Activated naive CD4-positive, alpha-beta T cell treated with anti-CD3 and anti-CD28 coated beads, Interleukin-2, amount 50 U/mL, for 24 hours (primary cell): ENCODE measurements at regions not wholly inside any gene's neighbourhood (a gene's known extent, or its start where the extent isn't known, plus 50 kb on each side); places are given as distances from the start of the nearest gene placed in this dataset.

ENCODE experiments used
- H3K27ac Mint-ChIP-seq: one replicate; pipeline ENCODE4 v1.8.0; 2021; ENCODE audit warnings: mild to moderate bottlenecking, mixed read lengths
- H3K27me3 Mint-ChIP-seq: one replicate; pipeline ENCODE4 v1.8.0; 2021; ENCODE audit warnings: mixed read lengths
- H3K36me3 Mint-ChIP-seq: one replicate; pipeline ENCODE4 v1.8.0; 2021; ENCODE audit warnings: mixed read lengths
- H3K4me1 Mint-ChIP-seq: one replicate; pipeline ENCODE4 v1.8.0; 2021; ENCODE audit warnings: mixed read lengths
- H3K4me3 Mint-ChIP-seq: one replicate; pipeline ENCODE4 v1.8.0; 2021; ENCODE audit warnings: mild to moderate bottlenecking, mixed read lengths
- H3K9me3 Mint-ChIP-seq: one replicate; pipeline ENCODE4 v1.8.0; 2021; ENCODE audit warnings: mixed read lengths

GRCh38 chr10:33813871-33814270 is 479.4 kb upstream of the NRP1 start:
- no peaks in the 10 kb centered on the region for H3K36me3 Mint-ChIP-seq
- H3K9me3 Mint-ChIP-seq, result no peaks in the 10 kb centered on the region
- peaks cover 4% of the 10 kb centered on the region for H3K4me1 Mint-ChIP-seq
- no peaks in the 10 kb centered on the region for H3K27me3 Mint-ChIP-seq
- H3K27ac Mint-ChIP-seq, result no peak overlapping the region
- H3K4me3 Mint-ChIP-seq, result no peak overlapping the region

GRCh38 chr10:33813415-33813814 is 478.9 kb upstream of the NRP1 start:
- no peak overlapping the region for H3K27ac Mint-ChIP-seq
- H3K9me3 Mint-ChIP-seq, result no peaks in the 10 kb centered on the region
- no peaks in the 10 kb centered on the region for H3K36me3 Mint-ChIP-seq
- peaks cover 2% of the 10 kb centered on the region for H3K27me3 Mint-ChIP-seq
- H3K4me1 Mint-ChIP-seq, result peaks cover 4% of the 10 kb centered on the region
- H3K4me3 Mint-ChIP-seq, result no peak overlapping the region

- Mint-ChIP-seq H3K36me3 (no peaks in the 10 kb centered on the region), H3K27me3 (peaks cover 2% of the 10 kb centered on the region), H3K4me1 (peaks cover 4% of the 10 kb centered on the region), H3K27ac (no peak overlapping the region), H3K4me3 (no peak overlapping the region), H3K9me3 (no peaks in the 10 kb centered on the region)
Measured at GRCh38 chr10:33812586-33812985, 478.1 kb upstream of the NRP1 start.

- Mint-ChIP-seq H3K9me3 (no peaks in the 10 kb centered on the region), H3K36me3 (no peaks in the 10 kb centered on the region), H3K4me3 (no peak overlapping the region), H3K27ac (peak overlapping the region; percentile 35), H3K4me1 (peaks cover 4% of the 10 kb centered on the region), H3K27me3 (peaks cover 2% of the 10 kb centered on the region)
Measured at GRCh38 chr10:33810986-33811385, 476.5 kb upstream of the NRP1 start.

GRCh38 chr10:33809732-33810131 is 475.3 kb upstream of the NRP1 start:
- no peaks in the 10 kb centered on the region for H3K36me3 Mint-ChIP-seq
- no peak overlapping the region for H3K27ac Mint-ChIP-seq
- no peak overlapping the region for H3K4me3 Mint-ChIP-seq
- peaks cover 2% of the 10 kb centered on the region for H3K27me3 Mint-ChIP-seq
- no peaks in the 10 kb centered on the region for H3K9me3 Mint-ChIP-seq
- H3K4me1 Mint-ChIP-seq, result no peaks in the 10 kb centered on the region

- Mint-ChIP-seq H3K27ac (no peak overlapping the region), H3K27me3 (peaks cover 2% of the 10 kb centered on the region), H3K4me1 (no peaks in the 10 kb centered on the region)
Measured at GRCh38 chr10:33808475-33808874, 474.0 kb upstream of the NRP1 start.

GRCh38 chr10:33807531-33808359 is 473.3 kb upstream of the NRP1 start:
- no peak overlapping the region for H3K27ac Mint-ChIP-seq
- H3K36me3 Mint-ChIP-seq, result no peaks in the 10 kb centered on the region
- no peaks in the 10 kb centered on the region for H3K9me3 Mint-ChIP-seq
- no peak overlapping the region for H3K4me3 Mint-ChIP-seq
- no peaks in the 10 kb centered on the region for H3K4me1 Mint-ChIP-seq
- peaks cover 2% of the 10 kb centered on the region for H3K27me3 Mint-ChIP-seq

More at GRCh38 chr10:33808475-33808874, 474.0 kb upstream of the NRP1 start:
- no peaks in the 10 kb centered on the region for H3K9me3 Mint-ChIP-seq
- H3K4me3 Mint-ChIP-seq, result no peak overlapping the region
- H3K36me3 Mint-ChIP-seq, result no peaks in the 10 kb centered on the region

- no peak overlapping the region for H3K27ac Mint-ChIP-seq
- H3K4me3 Mint-ChIP-seq, result no peak overlapping the region
- no peaks in the 10 kb centered on the region for H3K9me3 Mint-ChIP-seq
- H3K36me3 Mint-ChIP-seq, result no peaks in the 10 kb centered on the region
- peaks cover 2% of the 10 kb centered on the region for H3K27me3 Mint-ChIP-seq
- no peaks in the 10 kb centered on the region for H3K4me1 Mint-ChIP-seq
Measured at GRCh38 chr10:33805831-33806230, 471.4 kb upstream of the NRP1 start.

- H3K36me3 Mint-ChIP-seq, result no peaks in the 10 kb centered on the region
- peaks cover 2% of the 10 kb centered on the region for H3K27me3 Mint-ChIP-seq
- H3K4me1 Mint-ChIP-seq, result no peaks in the 10 kb centered on the region
- no peak overlapping the region for H3K4me3 Mint-ChIP-seq
- H3K27ac Mint-ChIP-seq, result no peak overlapping the region
- no peaks in the 10 kb centered on the region for H3K9me3 Mint-ChIP-seq
Measured at GRCh38 chr10:33804584-33804983, 470.1 kb upstream of the NRP1 start.

GRCh38 chr10:33803248-33803647 is 468.8 kb upstream of the NRP1 start:
- H3K4me3 Mint-ChIP-seq, result no peak overlapping the region
- no peak overlapping the region for H3K27ac Mint-ChIP-seq
- no peaks in the 10 kb centered on the region for H3K36me3 Mint-ChIP-seq
- H3K4me1 Mint-ChIP-seq, result no peaks in the 10 kb centered on the region
- H3K27me3 Mint-ChIP-seq, result no peaks in the 10 kb centered on the region
- no peaks in the 10 kb centered on the region for H3K9me3 Mint-ChIP-seq

GRCh38 chr10:33802566-33802965 is 468.1 kb upstream of the NRP1 start:
- Mint-ChIP-seq H3K36me3 (no peaks in the 10 kb centered on the region), H3K4me3 (no peak overlapping the region), H3K27me3 (no peaks in the 10 kb centered on the region), H3K27ac (no peak overlapping the region), H3K9me3 (no peaks in the 10 kb centered on the region), H3K4me1 (no peaks in the 10 kb centered on the region)

- Mint-ChIP-seq H3K9me3 (no peaks in the 10 kb centered on the region), H3K4me1 (no peaks in the 10 kb centered on the region), H3K27me3 (no peaks in the 10 kb centered on the region), H3K27ac (no peak overlapping the region), H3K36me3 (no peaks in the 10 kb centered on the region), H3K4me3 (no peak overlapping the region)
Measured at GRCh38 chr10:33801705-33802104, 467.2 kb upstream of the NRP1 start.

GRCh38 chr10:33800986-33801385 is 466.5 kb upstream of the NRP1 start:
- H3K27me3 Mint-ChIP-seq, result no peaks in the 10 kb centered on the region
- H3K36me3 Mint-ChIP-seq, result no peaks in the 10 kb centered on the region
- no peaks in the 10 kb centered on the region for H3K4me1 Mint-ChIP-seq
- no peak overlapping the region for H3K27ac Mint-ChIP-seq
- H3K4me3 Mint-ChIP-seq, result no peak overlapping the region
- H3K9me3 Mint-ChIP-seq, result no peaks in the 10 kb centered on the region

GRCh38 chr10:33800545-33800944 is 466.1 kb upstream of the NRP1 start:
- no peak overlapping the region for H3K27ac Mint-ChIP-seq
- H3K9me3 Mint-ChIP-seq, result no peaks in the 10 kb centered on the region
- H3K27me3 Mint-ChIP-seq, result no peaks in the 10 kb centered on the region
- H3K4me1 Mint-ChIP-seq, result no peaks in the 10 kb centered on the region
- no peaks in the 10 kb centered on the region for H3K36me3 Mint-ChIP-seq
- no peak overlapping the region for H3K4me3 Mint-ChIP-seq

- H3K27ac Mint-ChIP-seq, result no peak overlapping the region
- H3K27me3 Mint-ChIP-seq, result no peaks in the 10 kb centered on the region
- H3K4me3 Mint-ChIP-seq, result no peak overlapping the region
- H3K36me3 Mint-ChIP-seq, result no peaks in the 10 kb centered on the region
- no peaks in the 10 kb centered on the region for H3K4me1 Mint-ChIP-seq
- no peaks in the 10 kb centered on the region for H3K9me3 Mint-ChIP-seq
Measured at GRCh38 chr10:33799944-33800323, 465.5 kb upstream of the NRP1 start.

GRCh38 chr10:33799281-33799943 is 464.9 kb upstream of the NRP1 start:
- no peak overlapping the region for H3K4me3 Mint-ChIP-seq
- no peaks in the 10 kb centered on the region for H3K4me1 Mint-ChIP-seq
- no peaks in the 10 kb centered on the region for H3K27me3 Mint-ChIP-seq
- no peaks in the 10 kb centered on the region for H3K36me3 Mint-ChIP-seq
- no peak overlapping the region for H3K27ac Mint-ChIP-seq
- no peaks in the 10 kb centered on the region for H3K9me3 Mint-ChIP-seq
